ENCODE measurements at regions not wholly inside any gene's neighbourhood (a gene's known extent, or its start where the extent isn't known, plus 50 kb on each side); places are given as distances from the start of the nearest gene placed in this dataset.

DNA sequence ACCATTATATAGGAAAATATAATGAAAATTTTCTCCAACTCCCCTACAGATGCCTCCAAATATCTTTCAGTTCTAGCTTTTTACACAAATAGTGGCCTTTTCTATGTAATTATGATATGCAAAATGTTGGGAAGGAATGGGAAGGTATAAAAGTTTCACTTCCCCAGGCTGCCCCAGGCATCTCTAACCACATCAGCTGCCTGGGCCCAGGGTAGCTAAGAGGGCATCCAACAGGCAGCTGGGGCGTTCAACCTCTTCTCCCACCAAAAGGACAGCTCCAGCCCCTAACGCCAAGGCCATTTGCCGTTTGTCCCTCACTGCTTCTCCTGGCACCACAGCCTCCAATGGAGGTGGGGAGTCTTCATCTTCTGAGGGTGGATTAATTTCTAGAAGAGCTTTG lies 188.1 kb upstream of the TSC22D2 start:
- no peak for DNase-seq
- intact Hi-C loops (cut with DNase I, micrococcal nuclease), result loop anchor here (5.0 kb wide), 2 partner anchors 253 to 277 kb away; no protein-coding TSS in a partner anchor
- Histone ChIP-seq H3K36me3 (ENCODE audit: low read depth) (no peaks in the 10 kb centered on the region), H3K9me3 (no peaks in the 10 kb centered on the region), H3K4me3 (no peak overlapping the region), H3K4me1 (ENCODE audit: low read depth) (peaks cover 3% of the 10 kb centered on the region)
- TF ChIP-seq, protein P1, sequence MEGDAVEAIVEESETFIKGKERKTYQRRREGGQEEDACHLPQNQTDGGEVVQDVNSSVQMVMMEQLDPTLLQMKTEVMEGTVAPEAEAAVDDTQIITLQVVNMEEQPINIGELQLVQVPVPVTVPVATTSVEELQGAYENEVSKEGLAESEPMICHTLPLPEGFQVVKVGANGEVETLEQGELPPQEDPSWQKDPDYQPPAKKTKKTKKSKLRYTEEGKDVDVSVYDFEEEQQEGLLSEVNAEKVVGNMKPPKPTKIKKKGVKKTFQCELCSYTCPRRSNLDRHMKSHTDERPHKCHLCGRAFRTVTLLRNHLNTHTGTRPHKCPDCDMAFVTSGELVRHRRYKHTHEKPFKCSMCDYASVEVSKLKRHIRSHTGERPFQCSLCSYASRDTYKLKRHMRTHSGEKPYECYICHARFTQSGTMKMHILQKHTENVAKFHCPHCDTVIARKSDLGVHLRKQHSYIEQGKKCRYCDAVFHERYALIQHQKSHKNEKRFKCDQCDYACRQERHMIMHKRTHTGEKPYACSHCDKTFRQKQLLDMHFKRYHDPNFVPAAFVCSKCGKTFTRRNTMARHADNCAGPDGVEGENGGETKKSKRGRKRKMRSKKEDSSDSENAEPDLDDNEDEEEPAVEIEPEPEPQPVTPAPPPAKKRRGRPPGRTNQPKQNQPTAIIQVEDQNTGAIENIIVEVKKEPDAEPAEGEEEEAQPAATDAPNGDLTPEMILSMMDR (IDR thresholded peaks at IDR 0.05), result no peak
- no peak for ATAC-seq

DNA sequence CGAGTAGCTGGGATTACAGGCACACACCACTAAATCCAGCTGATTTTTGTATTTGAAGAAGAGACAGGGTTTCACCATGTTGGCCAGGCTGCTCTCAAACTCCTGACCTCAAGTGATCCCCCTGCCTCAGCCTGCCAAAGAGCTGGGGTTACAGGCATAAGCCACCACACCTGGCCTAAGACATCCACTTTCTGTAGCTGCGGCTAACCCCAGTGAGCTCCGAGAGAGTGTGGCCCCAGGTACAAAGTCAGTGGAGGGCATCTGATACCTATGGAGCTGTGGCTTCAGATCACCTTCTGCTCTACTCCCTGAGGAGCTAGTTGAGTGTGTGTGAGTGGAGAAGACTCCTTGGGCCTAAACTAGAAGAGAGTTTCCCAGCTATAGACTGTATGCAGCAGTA lies 189.3 kb upstream of the TSC22D2 start:
- Histone ChIP-seq H3K9me3 (no peaks in the 10 kb centered on the region), H3K36me3 (ENCODE audit: low read depth) (no peaks in the 10 kb centered on the region), H3K4me1 (ENCODE audit: low read depth) (peaks cover 3% of the 10 kb centered on the region), H3K4me3 (no peak overlapping the region)
- intact Hi-C loops (cut with DNase I, micrococcal nuclease), result no loop called here
- ATAC-seq (no peak), DNase-seq (no peak)
- TF ChIP-seq, protein P1 (IDR thresholded peaks at IDR 0.05), result no peak

DNA sequence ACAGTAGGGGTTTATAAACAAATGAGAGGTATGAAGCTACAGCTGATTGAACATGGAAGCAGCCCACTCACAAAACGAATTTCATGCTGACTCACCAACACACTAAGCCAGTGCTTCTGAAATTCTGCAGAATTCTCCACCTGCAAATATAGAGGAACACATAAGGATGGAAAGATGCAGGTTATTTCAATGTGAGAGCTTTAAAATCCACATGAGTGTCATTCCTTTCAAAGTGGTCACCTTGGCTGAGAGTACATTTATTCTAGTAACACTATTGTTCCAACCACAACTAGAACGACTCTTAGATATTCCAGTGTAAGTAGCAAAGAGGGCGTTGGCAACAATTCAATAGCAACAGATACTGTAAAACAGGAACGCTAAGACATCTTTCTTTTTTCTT lies 189.9 kb upstream of the TSC22D2 start:
- H3K36me3 ChIP-seq (ENCODE audit: low read depth), result no peaks in the 10 kb centered on the region
- no peaks in the 10 kb centered on the region for H3K9me3 ChIP-seq
- intact Hi-C loops (cut with DNase I, micrococcal nuclease), result no loop called here
- ATAC-seq, result no peak
- H3K4me1 ChIP-seq (ENCODE audit: low read depth), result peaks cover 3% of the 10 kb centered on the region
- no peak overlapping the region for H3K4me3 ChIP-seq
- TF ChIP-seq, protein P1 (IDR thresholded peaks at IDR 0.05), result no peak
- DNase-seq, result no peak

DNA sequence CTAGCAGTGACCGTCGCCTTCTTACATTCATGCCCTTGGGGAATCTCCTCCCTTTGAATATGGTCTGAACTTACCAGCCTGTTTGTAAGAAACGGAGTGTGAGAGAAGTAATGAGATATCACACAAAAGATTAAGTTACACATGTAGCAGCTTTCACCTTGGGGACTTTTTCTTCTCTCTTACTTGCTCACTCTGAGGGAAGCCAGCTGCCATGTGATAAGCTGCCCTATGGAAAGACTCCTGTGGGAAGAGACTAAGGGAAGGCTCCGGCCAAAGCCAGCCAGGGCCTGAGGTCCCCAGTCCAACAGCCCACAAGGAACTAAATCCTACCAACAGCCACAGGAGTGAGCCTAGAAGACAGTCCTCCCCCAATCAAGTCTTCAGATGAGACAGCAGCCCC lies 190.4 kb upstream of the TSC22D2 start:
- Histone ChIP-seq H3K4me3 (no peak overlapping the region), H3K9me3 (no peaks in the 10 kb centered on the region), H3K36me3 (ENCODE audit: low read depth) (no peaks in the 10 kb centered on the region), H3K4me1 (ENCODE audit: low read depth) (peaks cover 3% of the 10 kb centered on the region)
- intact Hi-C loops (cut with DNase I, micrococcal nuclease), result no loop called here
- ATAC-seq (no peak), DNase-seq (no peak)
- TF ChIP-seq, protein P1 (IDR thresholded peaks at IDR 0.05), result no peak

DNA sequence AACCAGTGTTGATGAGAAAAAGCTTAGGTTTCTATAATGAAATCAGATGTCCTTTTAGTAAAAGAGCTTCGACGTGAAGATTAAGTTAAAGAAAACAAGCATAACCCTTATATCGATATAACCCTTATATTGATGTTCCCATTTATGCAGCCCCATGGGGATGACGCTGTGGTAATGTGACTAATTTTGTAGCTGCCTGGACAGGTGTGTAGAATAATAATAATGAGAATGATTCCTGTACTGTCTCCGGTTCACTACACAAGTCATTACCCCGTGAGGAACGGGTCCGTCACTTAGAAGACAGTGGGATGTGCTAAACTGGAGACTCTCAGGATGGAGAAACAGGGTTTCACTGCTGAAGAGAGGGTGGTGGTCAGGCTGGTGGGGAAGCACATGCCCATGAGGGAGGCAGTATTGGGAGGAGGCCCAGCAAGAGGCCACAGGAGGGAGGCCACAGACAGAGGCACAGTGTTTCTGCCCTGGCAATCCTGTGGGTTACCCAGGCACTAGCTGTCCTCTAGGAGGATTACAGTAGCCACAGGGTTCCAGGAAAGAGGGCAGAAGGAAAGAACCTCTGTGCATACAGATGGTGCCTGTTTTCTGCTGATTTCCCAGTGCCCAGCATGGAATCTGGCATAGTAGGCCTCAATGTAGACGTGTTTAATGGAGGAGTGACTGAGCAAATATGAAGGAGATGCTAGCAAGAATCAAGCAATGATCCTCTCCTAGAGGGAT lies 191.1 kb upstream of the TSC22D2 start:
- intact Hi-C loops (cut with DNase I, micrococcal nuclease), result no loop called here
- H3K4me3 ChIP-seq, result no peak overlapping the region
- DNase-seq (no peak), ATAC-seq (no peak)
- TF ChIP-seq, protein P1 (IDR thresholded peaks at IDR 0.05), result no peak
- no peaks in the 10 kb centered on the region for H3K36me3 ChIP-seq (ENCODE audit: low read depth)
- H3K4me1 ChIP-seq (ENCODE audit: low read depth), result peaks cover 3% of the 10 kb centered on the region
- H3K9me3 ChIP-seq, result no peaks in the 10 kb centered on the region
